GM13976 (cell line): ENCODE measurements at regions not wholly inside any gene's neighbourhood (a gene's known extent, or its start where the extent isn't known, plus 50 kb on each side); places are given as distances from the start of the nearest gene placed in this dataset.
"Not testable (repeated sequence)": the region's sequence is repeated elsewhere in the genome, so short reads cannot be mapped to it uniquely, and the experiment has no call there.

Experiments
- DNase-seq: peaks from one replicate; pipeline ENCODE4 v3.0.0; 2012; ENCODE audit warnings: low spot score
- in situ Hi-C: fragments of 300-500 bp; cut with MboI; formaldehyde crosslinking; loops from one replicate; pipeline ENCODE4 v1.12.0; 2022; ENCODE audit warnings: low sequenced_read_pairs, mixed read lengths, inconsistent platforms; ENCODE audit not compliant: unreplicated experiment
- TF ChIP-seq, protein P1 (sequence below): IDR thresholded peaks from 2 replicates; pipeline ENCODE4 v1.5.1; 2012; ENCODE audit warnings: borderline replicate concordance, mild to moderate bottlenecking; ENCODE audit not compliant: insufficient read depth; ENCODE audit errors: extremely low read depth, missing control alignments, control extremely low read depth

DNA sequence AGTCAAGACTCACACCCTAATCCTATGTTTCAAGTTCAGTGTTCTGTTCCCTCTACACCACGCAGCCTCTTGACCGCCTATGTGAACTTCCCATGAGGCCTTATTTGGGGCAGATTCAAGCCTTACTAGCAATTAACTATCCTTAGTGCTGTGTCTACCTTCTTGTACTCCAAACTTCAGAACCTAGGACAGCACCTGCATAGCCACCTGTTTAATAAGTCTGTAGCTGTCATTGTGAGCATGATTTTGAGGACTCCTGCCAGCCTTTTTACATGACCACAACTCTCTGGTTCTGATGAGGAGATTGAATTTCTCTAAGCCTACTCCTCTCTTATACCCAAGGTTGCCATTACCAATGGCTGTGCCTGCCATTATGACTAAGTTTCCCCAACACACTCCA, 50.8 kb upstream of the PCSK1 start:
- TF ChIP-seq, protein P1, sequence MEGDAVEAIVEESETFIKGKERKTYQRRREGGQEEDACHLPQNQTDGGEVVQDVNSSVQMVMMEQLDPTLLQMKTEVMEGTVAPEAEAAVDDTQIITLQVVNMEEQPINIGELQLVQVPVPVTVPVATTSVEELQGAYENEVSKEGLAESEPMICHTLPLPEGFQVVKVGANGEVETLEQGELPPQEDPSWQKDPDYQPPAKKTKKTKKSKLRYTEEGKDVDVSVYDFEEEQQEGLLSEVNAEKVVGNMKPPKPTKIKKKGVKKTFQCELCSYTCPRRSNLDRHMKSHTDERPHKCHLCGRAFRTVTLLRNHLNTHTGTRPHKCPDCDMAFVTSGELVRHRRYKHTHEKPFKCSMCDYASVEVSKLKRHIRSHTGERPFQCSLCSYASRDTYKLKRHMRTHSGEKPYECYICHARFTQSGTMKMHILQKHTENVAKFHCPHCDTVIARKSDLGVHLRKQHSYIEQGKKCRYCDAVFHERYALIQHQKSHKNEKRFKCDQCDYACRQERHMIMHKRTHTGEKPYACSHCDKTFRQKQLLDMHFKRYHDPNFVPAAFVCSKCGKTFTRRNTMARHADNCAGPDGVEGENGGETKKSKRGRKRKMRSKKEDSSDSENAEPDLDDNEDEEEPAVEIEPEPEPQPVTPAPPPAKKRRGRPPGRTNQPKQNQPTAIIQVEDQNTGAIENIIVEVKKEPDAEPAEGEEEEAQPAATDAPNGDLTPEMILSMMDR, result no peak
- in situ Hi-C loops, result no loop called here
- no peak for DNase-seq

DNA sequence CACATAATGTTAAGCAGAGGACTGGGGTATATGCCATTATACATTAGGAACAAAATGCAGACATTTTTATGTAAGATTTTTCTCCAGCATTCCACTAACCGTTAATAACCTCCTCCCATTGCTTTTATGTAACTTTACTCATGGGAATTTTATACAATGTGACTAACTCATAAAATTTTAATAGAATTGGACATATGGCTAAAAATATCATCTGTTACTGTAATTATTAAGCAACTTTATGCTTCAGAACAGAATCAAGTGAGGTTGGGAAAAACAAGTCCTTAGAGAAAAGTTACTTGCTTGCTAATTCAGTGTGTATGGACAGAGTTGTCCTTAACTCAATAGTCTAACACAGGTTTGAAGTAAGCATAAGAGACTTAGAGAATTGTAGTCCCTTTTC, 54.8 kb upstream of the PCSK1 start:
- in situ Hi-C loops, result no loop called here
- no peak for DNase-seq
- TF ChIP-seq, protein P1, result no peak

DNA sequence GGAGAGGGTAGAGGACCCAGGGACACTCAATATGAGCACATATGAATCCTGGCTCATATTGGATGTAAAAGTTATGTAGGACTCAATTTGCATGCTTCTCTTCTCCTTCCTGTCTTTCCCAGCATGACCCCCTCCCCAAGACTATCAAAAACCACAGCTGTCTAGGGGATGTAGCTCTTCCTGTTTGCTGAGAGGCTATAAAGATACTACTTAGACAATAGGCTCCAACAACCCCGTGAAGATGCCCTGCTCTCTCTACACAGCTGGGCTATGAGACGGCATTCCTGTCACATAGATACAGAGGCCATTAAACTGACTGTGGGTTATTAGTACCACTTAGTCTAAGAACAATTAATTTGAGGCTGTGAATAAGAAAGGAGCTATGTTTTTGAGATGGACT, 56.5 kb upstream of the PCSK1 start:
- in situ Hi-C loops, result no loop called here
- no peak for DNase-seq
- TF ChIP-seq, protein P1, result no peak

DNA sequence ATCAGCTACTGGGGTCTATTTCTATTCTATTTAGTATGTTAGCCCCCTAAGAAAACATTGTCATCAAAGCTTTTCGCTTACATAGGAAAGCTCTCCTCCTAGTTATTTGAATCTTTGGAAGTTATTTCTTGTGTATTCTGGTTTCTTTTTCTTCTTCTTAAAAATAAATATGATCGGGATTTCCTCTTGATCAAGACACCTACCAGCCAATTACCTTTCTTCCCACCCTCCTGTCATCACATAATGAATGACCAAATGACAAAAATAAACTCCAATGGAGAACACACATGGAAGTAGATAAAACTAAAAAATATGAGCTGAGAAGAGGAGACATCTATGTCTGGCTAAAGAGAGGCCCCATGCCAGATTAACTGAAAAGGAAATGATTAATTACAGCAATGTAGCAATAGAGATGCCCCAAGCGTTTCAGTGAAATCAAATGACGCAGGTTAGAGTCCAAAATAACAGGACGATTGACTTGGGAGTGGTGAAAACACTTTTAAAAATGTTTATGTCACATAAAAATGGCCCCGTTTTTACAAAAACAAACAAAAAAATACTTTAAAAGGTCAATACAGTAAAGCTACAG, 59.5 kb upstream of the PCSK1 start:
- no peak for DNase-seq
- in situ Hi-C loops, result no loop called here
- TF ChIP-seq, protein P1, result no peak

DNA sequence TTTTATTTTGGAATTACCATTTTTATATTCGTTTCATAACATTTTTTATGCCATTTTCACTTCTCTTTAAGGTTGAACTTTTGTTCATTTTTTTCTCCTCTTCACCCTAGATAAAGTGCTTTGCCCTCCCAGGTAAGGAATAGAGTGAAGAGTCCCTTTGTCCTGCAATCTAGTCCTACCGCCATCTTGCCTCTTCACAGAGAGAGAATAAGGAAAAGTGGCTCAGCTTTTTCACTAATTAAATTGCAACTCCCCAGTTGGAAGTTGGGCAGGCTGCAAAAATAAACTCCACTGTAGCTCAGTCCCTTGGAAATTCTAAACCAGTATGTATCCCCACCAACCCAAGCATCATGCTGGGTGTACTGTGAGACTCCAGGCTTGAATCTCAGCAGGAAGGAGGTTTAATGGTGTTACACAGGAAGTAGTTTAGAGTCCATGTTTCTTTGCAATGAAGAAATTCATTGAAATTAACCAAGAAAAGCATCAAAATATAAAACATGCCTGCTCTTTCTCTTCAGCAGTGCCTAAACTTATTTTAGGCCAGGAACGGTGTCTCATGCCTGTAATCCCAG, 60.3 kb upstream of the PCSK1 start:
- TF ChIP-seq, protein P1, result no peak
- in situ Hi-C loops, result no loop called here
- DNase-seq, result no peak

DNA sequence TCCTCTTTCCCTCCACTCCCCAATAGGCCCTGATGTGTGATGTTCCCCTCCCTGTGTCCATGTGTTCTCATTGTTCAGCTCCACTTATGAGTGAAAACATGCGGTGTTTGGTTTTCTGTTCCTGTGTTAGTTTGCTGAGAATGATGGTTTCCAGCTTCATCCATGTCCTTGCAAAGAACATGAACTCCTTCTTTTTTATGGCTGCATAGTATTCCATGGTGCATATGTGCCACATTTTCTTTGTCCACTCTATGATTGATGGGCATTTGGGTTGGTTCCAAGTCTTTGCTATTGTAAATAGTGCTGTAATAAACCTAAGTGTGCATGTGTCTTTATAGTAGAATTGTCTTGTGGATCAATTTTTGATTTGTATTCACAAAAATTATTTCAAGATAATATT, 62.4 kb upstream of the PCSK1 start:
- in situ Hi-C loops, DNase-seq: not testable (repeated sequence)

DNA sequence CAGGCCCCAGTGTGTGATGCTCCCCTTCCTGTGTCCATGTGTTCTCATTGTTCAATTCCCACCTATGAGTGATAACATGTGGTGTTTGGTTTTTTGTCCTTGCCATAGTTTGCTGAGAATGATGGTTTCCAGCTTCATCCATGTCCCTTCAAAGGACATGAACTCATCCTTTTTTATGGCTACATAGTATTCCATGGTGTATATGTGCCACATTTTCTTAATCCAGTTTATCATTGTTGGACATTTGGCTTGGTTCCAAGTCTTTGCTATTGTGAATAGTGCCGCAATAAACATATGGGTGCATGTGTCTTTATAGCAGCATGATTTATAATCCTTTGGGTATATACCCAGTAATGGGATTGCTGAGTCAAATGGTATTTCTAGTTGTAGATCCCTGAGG, 64.0 kb upstream of the PCSK1 start:
- in situ Hi-C loops, DNase-seq: not testable (repeated sequence)
